ENCODE measurements at regions not wholly inside any gene's neighbourhood (a gene's known extent, or its start where the extent isn't known, plus 50 kb on each side); places are given as distances from the start of the nearest gene placed in this dataset.

GRCh38 chr15:44879066-44879465, 77.4 kb upstream of the TERB2 start:
- no peak for TF ChIP-seq CTCF (IDR thresholded peaks at IDR 0.05)
- TF ChIP-seq POLR2A (IDR thresholded peaks at IDR 0.05) = no peak
- TF ChIP-seq EP300 (IDR thresholded peaks at IDR 0.05) = no peak
